SK-N-SH (cell line): ENCODE measurements at regions not wholly inside any gene's neighbourhood (a gene's known extent, or its start where the extent isn't known, plus 50 kb on each side); places are given as distances from the start of the nearest gene placed in this dataset.

Experiments used
- CTCF ChIA-PET: fragments of 300-600, 350-600 bp; formaldehyde crosslinking; extraction: SDS; loops from one replicate; lab custom pipeline; 2021; lab: Yijun Ruan, JAX
- POLR2A ChIA-PET: fragments of 350-600 bp; sonication (Branson Sonifier 250); formaldehyde crosslinking; extraction: SDS; loops from one replicate; lab custom pipeline; 2020; ENCODE audit warnings: antibody characterized with exemption, inconsistent platforms; lab: Yijun Ruan, JAX
- DNase-seq: peaks from one replicate; pipeline ENCODE4 v3.0.0; 2012
- H2AFZ ChIP-seq: fragments of 200-600 bp; sonication (generic); 2 replicates; pipeline ENCODE4 v1.8.1; 2016; ENCODE audit warnings: antibody characterized with exemption, mild to moderate bottlenecking, low read depth
- H3F3A ChIP-seq: fragments of 200-600 bp; sonication (generic); replicated peaks from 2 replicates; pipeline ENCODE3; 2016; ENCODE audit warnings: antibody characterized with exemption, mild to moderate bottlenecking; ENCODE audit not compliant: insufficient read depth
- H3K27ac ChIP-seq, 2 experiments: fragments of 200-500 bp in 1 of 2; fragments of 200-600 bp in 1 of 2; sonication (Bioruptor generic) in 1 of 2; sonication (generic), shearing (Covaris generic) in 1 of 2; 2 replicates each; pipeline versions ENCODE4 v1.5.1 to v1.6.1; 2014 to 2016; ENCODE audit warnings: low read depth in 2 of 2, inconsistent platforms in 1 of 2, low read length in 1 of 2, mild to moderate bottlenecking in 1 of 2, mixed read lengths in 1 of 2
- H3K27me3 ChIP-seq: fragments of 200-600 bp; sonication (generic), shearing (Covaris generic); 2 replicates; pipeline ENCODE4 v1.6.1; 2016; ENCODE audit warnings: mixed run types; ENCODE audit not compliant: insufficient read depth
- H3K36me3 ChIP-seq, 2 experiments: fragments of 200-500 bp in 1 of 2; fragments of 200-600 bp in 1 of 2; sonication (Bioruptor generic) in 1 of 2; sonication (generic) in 1 of 2; replicated peaks in 1 of 2; 2 replicates each; pipeline versions ENCODE3 to v1.5.1; 2014 to 2016; ENCODE audit warnings: low read length in 1 of 2, mild to moderate bottlenecking in 1 of 2; ENCODE audit not compliant: insufficient read depth in 2 of 2, control insufficient read depth in 1 of 2
- H3K4me1 ChIP-seq, 2 experiments: fragments of 200-500 bp in 1 of 2; fragments of 200-600 bp in 1 of 2; sonication (Bioruptor generic) in 1 of 2; sonication (generic), shearing (Covaris generic) in 1 of 2; 2 replicates each; pipeline versions ENCODE4 v1.5.1 to v1.6.1; 2014 to 2016; ENCODE audit warnings: low read depth in 1 of 2, low read length in 1 of 2, mixed run types in 1 of 2; ENCODE audit not compliant: insufficient read depth in 2 of 2, control insufficient read depth in 1 of 2
- H3K4me2 ChIP-seq: fragments of 200-600 bp; sonication (generic), shearing (Covaris generic); 2 replicates; pipeline ENCODE4 v1.6.1; 2017; ENCODE audit warnings: mixed run types
- H3K4me3 ChIP-seq, 2 experiments: fragments of 200-500 bp in 1 of 2; fragments of 200-600 bp in 1 of 2; sonication (Bioruptor generic) in 1 of 2; sonication (generic), shearing (Covaris generic) in 1 of 2; 2 replicates each; pipeline versions ENCODE4 v1.5.1 to v1.8.1; 2014 to 2016; ENCODE audit warnings: low read depth in 2 of 2, inconsistent platforms in 1 of 2, low read length in 1 of 2, mild to moderate bottlenecking in 1 of 2, mixed read lengths in 1 of 2, moderate library complexity in 1 of 2
- H3K79me2 ChIP-seq: fragments of 200-600 bp; sonication (generic); 2 replicates; pipeline ENCODE4 v1.8.1; 2017; ENCODE audit warnings: mild to moderate bottlenecking; ENCODE audit not compliant: insufficient read depth
- H3K9ac ChIP-seq: fragments of 200-600 bp; sonication (generic); 2 replicates; pipeline ENCODE4 v1.6.1; 2017; ENCODE audit warnings: mixed run types
- H3K9me2 ChIP-seq: fragments of 200-600 bp; sonication (generic); 2 replicates; pipeline ENCODE4 v1.6.1; 2017; ENCODE audit warnings: mixed run types
- H3K9me3 ChIP-seq: fragments of 200-600 bp; sonication (generic); 2 replicates; pipeline ENCODE4 v1.6.1; 2017; ENCODE audit warnings: mixed run types, mild to moderate bottlenecking, moderate library complexity
- H4K20me1 ChIP-seq: fragments of 200-600 bp; sonication (generic); 2 replicates; pipeline ENCODE4 v1.6.1; 2017; ENCODE audit warnings: mild to moderate bottlenecking, mixed run types; ENCODE audit not compliant: insufficient read depth
- CHD2 ChIP-seq: fragments of 150-350 bp; IDR thresholded peaks from 2 replicates; pipeline ENCODE4 v1.6.1; 2018; ENCODE audit warnings: low read length; ENCODE audit not compliant: partially characterized antibody
- CTCF ChIP-seq: fragments of 200-600 bp; sonication (generic); IDR thresholded peaks from 2 replicates; pipeline ENCODE4 v1.6.1; 2017; ENCODE audit warnings: antibody characterized with exemption, mild to moderate bottlenecking, moderate library complexity
- EP300 ChIP-seq, 2 experiments: IDR thresholded peaks; 2 replicates each; pipeline versions ENCODE4 v1.4.0 to v1.6.1; 2012; ENCODE audit warnings: borderline replicate concordance in 1 of 2, low read depth in 1 of 2, low read length in 1 of 2
- EZH2phosphoT487 ChIP-seq: fragments of 200-600 bp; sonication (generic); IDR thresholded peaks from 2 replicates; pipeline ENCODE4 v1.6.1; 2017; ENCODE audit warnings: low read depth, mixed run types, mild to moderate bottlenecking, antibody characterized with exemption, moderate library complexity, borderline replicate concordance
- FOSL2 ChIP-seq: IDR thresholded peaks from 2 replicates; pipeline ENCODE4 v1.4.0; 2012; ENCODE audit warnings: low read depth, mild to moderate bottlenecking, moderate library complexity, borderline replicate concordance
- FOXJ3 ChIP-seq: sonication (generic); formaldehyde crosslinking; IDR thresholded peaks from 2 replicates; pipeline ENCODE4 v1.5.1; 2020; ENCODE audit warnings: mild to moderate bottlenecking, missing genetic modification reagents
- FOXM1 ChIP-seq: IDR thresholded peaks from 2 replicates; pipeline ENCODE4 v1.4.0; 2012; ENCODE audit warnings: low read depth, mild to moderate bottlenecking
- GABPA ChIP-seq: IDR thresholded peaks from 2 replicates; pipeline ENCODE4 v1.4.0; 2012; ENCODE audit warnings: low read depth, mild to moderate bottlenecking
- MAX ChIP-seq: IDR thresholded peaks from 2 replicates; pipeline ENCODE4 v1.4.0; 2012; ENCODE audit warnings: low read depth
- MEF2A ChIP-seq: IDR thresholded peaks from 2 replicates; pipeline ENCODE4 v1.4.0; 2012; ENCODE audit warnings: low read depth, borderline replicate concordance
- POLR2AphosphoS5 ChIP-seq: IDR thresholded peaks from 2 replicates; pipeline ENCODE4 v1.6.1; 2012; ENCODE audit warnings: low read depth, low read length
- RAD21 ChIP-seq: IDR thresholded peaks from 2 replicates; pipeline ENCODE4 v1.6.1; 2012; ENCODE audit warnings: mild to moderate bottlenecking, low read length
- RCOR1 ChIP-seq: fragments of 150-350 bp; IDR thresholded peaks from 2 replicates; pipeline ENCODE4 v1.6.1; 2017; ENCODE audit warnings: antibody characterized with exemption, low read length
- RFX5 ChIP-seq: IDR thresholded peaks from 2 replicates; pipeline ENCODE4 v1.6.1; 2012; ENCODE audit warnings: mild to moderate bottlenecking, improper control_type of control experiment, low read length
- RXRA ChIP-seq: IDR thresholded peaks from 2 replicates; pipeline ENCODE4 v1.4.0; 2012; ENCODE audit warnings: low read depth, mild to moderate bottlenecking, borderline replicate concordance
- SIN3A ChIP-seq: IDR thresholded peaks from 2 replicates; pipeline ENCODE4 v1.6.1; 2012; ENCODE audit warnings: low read depth, mild to moderate bottlenecking, low read length, moderate library complexity, borderline replicate concordance
- SMC3 ChIP-seq: IDR thresholded peaks from 2 replicates; pipeline ENCODE4 v1.6.1; 2012; ENCODE audit warnings: low read depth, low read length, improper control_type of control experiment
- TAF1 ChIP-seq: IDR thresholded peaks from 2 replicates; pipeline ENCODE4 v1.6.1; 2012; ENCODE audit warnings: low read depth, mild to moderate bottlenecking, low read length, moderate library complexity, borderline replicate concordance
- TCF12 ChIP-seq: IDR thresholded peaks from 2 replicates; pipeline ENCODE4 v1.4.0; 2012
- WGBS: methylation state at CpG from one replicate; pipeline ENCODE4 v1.1.6; 2017; ENCODE audit warnings: low lambda C conversion rate; 5-methylcytosine and 5-hydroxymethylcytosine counted together
- TF ChIP-seq, protein P1 (sequence below): IDR thresholded peaks from 2 replicates; pipeline ENCODE4 v1.4.0; 2012; ENCODE audit warnings: low read depth, borderline replicate concordance
- TF ChIP-seq, protein P2 (sequence below): IDR thresholded peaks from 2 replicates; pipeline ENCODE4; 2012

GRCh38 chr4:34854451-34854850 is 1389.9 kb downstream of the ARAP2 start (continued):
- TF ChIP-seq TAF1 (no peak), RCOR1 (no peak), EZH2phosphoT487 (no peak), RAD21 (no peak), CTCF (no peak), FOXM1 (no peak), SMC3 (no peak), CHD2 (no peak)

DNA sequence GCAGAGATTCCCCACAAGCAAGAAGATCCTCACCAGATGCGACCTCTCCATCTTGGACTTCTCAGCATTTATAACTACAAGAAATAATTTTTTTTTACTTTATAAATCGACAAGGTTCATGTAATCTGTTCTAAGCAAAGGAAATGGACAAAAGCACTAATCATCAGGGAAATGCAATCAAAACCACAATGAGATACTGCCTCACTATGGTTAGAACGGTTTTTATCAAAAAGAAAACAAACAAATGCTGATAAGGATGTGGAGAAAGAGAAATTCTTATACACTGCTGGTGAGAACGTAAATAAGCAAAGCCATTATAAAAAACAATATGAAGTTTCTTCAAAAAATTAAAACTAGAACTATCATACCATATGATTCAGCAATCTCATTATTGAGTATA is 1382.6 kb downstream of the ARAP2 start:
- H3K9me3 ChIP-seq: no peaks in the 10 kb centered on the region; the same call in 1 of the 2 replicates
- no peaks in the 10 kb centered on the region for H3F3A ChIP-seq
- no peaks in the 10 kb centered on the region for H4K20me1 ChIP-seq
- DNase-seq: no peak
- H3K27ac ChIP-seq: no peak overlapping the region
- no peak for TF ChIP-seq POLR2AphosphoS5
- TF ChIP-seq RCOR1: no peak
- TF ChIP-seq FOXJ3 (CRISPR knock-in tag): no peak
- no peak for TF ChIP-seq EP300 (IDR thresholded peaks at IDR 0.05; ENCODE audit: borderline replicate concordance in 1 of 2, low read depth in 1 of 2, low read length in 1 of 2)
- no peak for TF ChIP-seq MEF2A
- TF ChIP-seq SMC3: no peak
- TF ChIP-seq RXRA: no peak
- TF ChIP-seq RFX5: no peak
- TF ChIP-seq FOXM1: no peak
- no peak for TF ChIP-seq MAX
- no peak for TF ChIP-seq GABPA
- no peak for TF ChIP-seq TCF12
- POLR2A ChIA-PET: no interaction called here
- 8% methylated on average over 4 of the region's 4 CpGs for WGBS
- no peak overlapping the region for H3K9ac ChIP-seq
- no peaks in the 10 kb centered on the region for H3K27me3 ChIP-seq
- H3K4me1 ChIP-seq: no peaks in the 10 kb centered on the region
- no peaks in the 10 kb centered on the region for H3K36me3 ChIP-seq
- CTCF ChIA-PET: no interaction called here
- no peaks in the 10 kb centered on the region for H3K79me2 ChIP-seq
- no peaks in the 10 kb centered on the region for H3K9me2 ChIP-seq
- no peak overlapping the region for H2AFZ ChIP-seq
- no peak overlapping the region for H3K4me2 ChIP-seq
- no peak overlapping the region for H3K4me3 ChIP-seq

- Histone ChIP-seq H3K4me2 (no peak overlapping the region), H3K4me1 (no peaks in the 10 kb centered on the region), H2AFZ (no peak overlapping the region), H3K4me3 (no peak overlapping the region), H3K79me2 (no peaks in the 10 kb centered on the region), H3F3A (no peaks in the 10 kb centered on the region), H3K9me3 (no peaks in the 10 kb centered on the region), H3K36me3 (no peaks in the 10 kb centered on the region), H3K27ac (no peak overlapping the region), H4K20me1 (no peaks in the 10 kb centered on the region), H3K9ac (no peak overlapping the region), H3K27me3 (no peaks in the 10 kb centered on the region), H3K9me2 (0 out of 2 replicates have a peak, but pooled peaks cover 4% of the 10 kb centered on the region)
- ChIA-PET CTCF (no interaction called here), POLR2A (no interaction called here)
- no peak for DNase-seq
- 16% methylated on average over 2 of the region's 2 CpGs for WGBS
- TF ChIP-seq SMC3 (no peak), EZH2phosphoT487 (no peak), FOSL2 (no peak), TCF12 (no peak), CTCF (no peak), EP300 (IDR thresholded peaks at IDR 0.05; ENCODE audit: borderline replicate concordance in 1 of 2, low read depth in 1 of 2, low read length in 1 of 2) (no peak), SIN3A (no peak)
- TF ChIP-seq, protein P1, sequence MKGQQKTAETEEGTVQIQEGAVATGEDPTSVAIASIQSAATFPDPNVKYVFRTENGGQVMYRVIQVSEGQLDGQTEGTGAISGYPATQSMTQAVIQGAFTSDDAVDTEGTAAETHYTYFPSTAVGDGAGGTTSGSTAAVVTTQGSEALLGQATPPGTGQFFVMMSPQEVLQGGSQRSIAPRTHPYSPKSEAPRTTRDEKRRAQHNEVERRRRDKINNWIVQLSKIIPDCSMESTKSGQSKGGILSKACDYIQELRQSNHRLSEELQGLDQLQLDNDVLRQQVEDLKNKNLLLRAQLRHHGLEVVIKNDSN: no peak
- TF ChIP-seq, protein P2, sequence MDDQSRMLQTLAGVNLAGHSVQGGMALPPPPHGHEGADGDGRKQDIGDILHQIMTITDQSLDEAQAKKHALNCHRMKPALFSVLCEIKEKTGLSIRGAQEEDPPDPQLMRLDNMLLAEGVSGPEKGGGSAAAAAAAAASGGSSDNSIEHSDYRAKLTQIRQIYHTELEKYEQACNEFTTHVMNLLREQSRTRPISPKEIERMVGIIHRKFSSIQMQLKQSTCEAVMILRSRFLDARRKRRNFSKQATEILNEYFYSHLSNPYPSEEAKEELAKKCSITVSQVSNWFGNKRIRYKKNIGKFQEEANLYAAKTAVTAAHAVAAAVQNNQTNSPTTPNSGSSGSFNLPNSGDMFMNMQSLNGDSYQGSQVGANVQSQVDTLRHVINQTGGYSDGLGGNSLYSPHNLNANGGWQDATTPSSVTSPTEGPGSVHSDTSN: no peak
These were observed 1365.4 kb downstream of the ARAP2 start for GRCh38 chr4:34878961-34879360.
